Astrocyte (in vitro differentiated cells and primary cell): ENCODE measurements at regions not wholly inside any gene's neighbourhood (a gene's known extent, or its start where the extent isn't known, plus 50 kb on each side); places are given as distances from the start of the nearest gene placed in this dataset.

ENCODE experiments used
- DNase-seq: peaks from one replicate; pipeline ENCODE4 v3.0.0-alpha.2; 2010; ENCODE audit warnings: low read depth
- FAIRE-seq: peaks from 2 replicates; lab custom pipeline; 2011; peaks lifted over from hg19 to GRCh38; lab: Jason Lieb, UNC
- H2AFZ ChIP-seq: 2 replicates; pipeline ENCODE4 v1.6.0; 2012; ENCODE audit warnings: low read depth, low read length, inconsistent platforms
- H3K27ac ChIP-seq: 2 replicates; pipeline ENCODE4 v1.5.1; 2011; ENCODE audit warnings: low read depth, low read length, inconsistent platforms
- H3K27me3 ChIP-seq: 2 replicates; pipeline ENCODE4 v1.6.0; 2011; ENCODE audit warnings: low read length, inconsistent platforms; ENCODE audit not compliant: insufficient read depth
- H3K36me3 ChIP-seq: 2 replicates; pipeline ENCODE4 v1.5.1; 2011; ENCODE audit warnings: low read length, inconsistent platforms; ENCODE audit not compliant: insufficient read depth
- H3K4me1 ChIP-seq: 2 replicates; pipeline ENCODE4 v1.5.1; 2011; ENCODE audit warnings: low read length, inconsistent platforms; ENCODE audit not compliant: insufficient read depth
- H3K4me2 ChIP-seq: 2 replicates; pipeline ENCODE4 v1.6.0; 2012; ENCODE audit warnings: low read length, inconsistent platforms
- H3K4me3 ChIP-seq: 2 replicates; pipeline ENCODE4 v1.5.1; 2011; ENCODE audit warnings: low read depth, mild to moderate bottlenecking, low read length, inconsistent platforms; ENCODE audit not compliant: insufficient read depth
- H3K79me2 ChIP-seq: 2 replicates; pipeline ENCODE4 v1.6.0; 2012; ENCODE audit warnings: mild to moderate bottlenecking, low read length, inconsistent platforms; ENCODE audit not compliant: insufficient read depth
- H3K9ac ChIP-seq: 2 replicates; pipeline ENCODE4 v1.6.0; 2012; ENCODE audit warnings: mild to moderate bottlenecking, low read length, inconsistent platforms
- H3K9me3 ChIP-seq: 2 replicates; pipeline ENCODE4 v1.5.1; 2012; ENCODE audit warnings: low read depth, mild to moderate bottlenecking, low read length, inconsistent platforms; ENCODE audit not compliant: insufficient read depth
- H4K20me1 ChIP-seq: 2 replicates; pipeline ENCODE4 v1.6.0; 2012; ENCODE audit warnings: low read length, inconsistent platforms; ENCODE audit not compliant: insufficient read depth
- H3K27ac Mint-ChIP-seq: one replicate; pipeline ENCODE4 v1.8.0; 2021; ENCODE audit warnings: mild to moderate bottlenecking, mixed read lengths; ENCODE audit not compliant: unreplicated experiment
- H3K27me3 Mint-ChIP-seq: one replicate; pipeline ENCODE4 v1.8.0; 2021; ENCODE audit warnings: low read depth, mixed read lengths; ENCODE audit not compliant: unreplicated experiment
- H3K36me3 Mint-ChIP-seq: one replicate; pipeline ENCODE4 v1.8.0; 2021; ENCODE audit warnings: low read depth, mixed read lengths; ENCODE audit not compliant: unreplicated experiment
- H3K4me1 Mint-ChIP-seq: one replicate; pipeline ENCODE4 v1.8.0; 2021; ENCODE audit warnings: low read depth, mixed read lengths; ENCODE audit not compliant: unreplicated experiment
- H3K4me3 Mint-ChIP-seq: one replicate; pipeline ENCODE4 v1.8.0; 2021; ENCODE audit warnings: mild to moderate bottlenecking, moderate library complexity, mixed read lengths; ENCODE audit not compliant: unreplicated experiment
- H3K9me3 Mint-ChIP-seq: one replicate; pipeline ENCODE4 v1.8.0; 2021; ENCODE audit warnings: mild to moderate bottlenecking, mixed read lengths; ENCODE audit not compliant: unreplicated experiment
- CTCF ChIP-seq: IDR thresholded peaks from 2 replicates; pipeline ENCODE4 v1.5.1; 2011; ENCODE audit warnings: low read depth, mild to moderate bottlenecking, inconsistent platforms, low read length, moderate library complexity; ENCODE audit not compliant: insufficient read depth
- EZH2 ChIP-seq: IDR thresholded peaks from 2 replicates; pipeline ENCODE4 v1.6.1; 2012; ENCODE audit warnings: mild to moderate bottlenecking, low read length, inconsistent platforms; ENCODE audit not compliant: insufficient read depth

- Mint-ChIP-seq H3K9me3 (no peaks in the 10 kb centered on the region), H3K27ac (no peak overlapping the region), H3K27me3 (no peaks in the 10 kb centered on the region), H3K4me3 (no peak overlapping the region), H3K4me1 (peaks cover 2% of the 10 kb centered on the region), H3K36me3 (peaks cover 2% of the 10 kb centered on the region)
- FAIRE-seq (no peak), DNase-seq (no peak)
- no peaks in the 10 kb centered on the region for H3K4me1 ChIP-seq
- H3K9ac ChIP-seq = no peak overlapping the region
- no peak overlapping the region for H3K27ac ChIP-seq
- H4K20me1 ChIP-seq = no peaks in the 10 kb centered on the region
- no peak overlapping the region for H3K4me3 ChIP-seq
- no peak overlapping the region for H2AFZ ChIP-seq
- no peaks in the 10 kb centered on the region for H3K36me3 ChIP-seq
- no peaks in the 10 kb centered on the region for H3K79me2 ChIP-seq
- H3K4me2 ChIP-seq = no peak overlapping the region
- no peaks in the 10 kb centered on the region for H3K27me3 ChIP-seq
- TF ChIP-seq EZH2 (no peak), CTCF (no peak)
- no peaks in the 10 kb centered on the region for H3K9me3 ChIP-seq
Observed at GRCh38 chr11:92533657-92534335, 309.2 kb downstream of the FAT3 start.

- H3K9me3 ChIP-seq = no peaks in the 10 kb centered on the region
- no peak for FAIRE-seq
- H3K27me3 ChIP-seq = no peaks in the 10 kb centered on the region
- no peak overlapping the region for H3K4me3 ChIP-seq
- H3K36me3 ChIP-seq = no peaks in the 10 kb centered on the region
- Mint-ChIP-seq H3K4me1 (peaks cover 2% of the 10 kb centered on the region), H3K27ac (no peak overlapping the region), H3K27me3 (no peaks in the 10 kb centered on the region), H3K4me3 (no peak overlapping the region), H3K36me3 (peaks cover 2% of the 10 kb centered on the region), H3K9me3 (no peaks in the 10 kb centered on the region)
- no peaks in the 10 kb centered on the region for H3K4me1 ChIP-seq
- H3K9ac ChIP-seq = no peak overlapping the region
- H3K79me2 ChIP-seq = no peaks in the 10 kb centered on the region
- H2AFZ ChIP-seq = no peak overlapping the region
- TF ChIP-seq CTCF = no peak
- TF ChIP-seq EZH2 = no peak
- H4K20me1 ChIP-seq = no peaks in the 10 kb centered on the region
- no peak overlapping the region for H3K27ac ChIP-seq
- H3K4me2 ChIP-seq = no peak overlapping the region
- DNase-seq = no peak
Observed at GRCh38 chr11:92536883-92537282, 312.3 kb downstream of the FAT3 start.

GRCh38 chr11:92540096-92540495 lies 315.5 kb downstream of the FAT3 start:
- Mint-ChIP-seq H3K27me3 (no peaks in the 10 kb centered on the region), H3K4me3 (no peak overlapping the region), H3K9me3 (no peaks in the 10 kb centered on the region), H3K4me1 (no peaks in the 10 kb centered on the region), H3K36me3 (no peaks in the 10 kb centered on the region), H3K27ac (no peak overlapping the region)
- DNase-seq (no peak), FAIRE-seq (no peak)
- H4K20me1 ChIP-seq = no peaks in the 10 kb centered on the region
- no peak overlapping the region for H3K27ac ChIP-seq
- no peaks in the 10 kb centered on the region for H3K9me3 ChIP-seq
- H3K4me2 ChIP-seq = no peak overlapping the region
- H3K4me1 ChIP-seq = no peaks in the 10 kb centered on the region
- no peaks in the 10 kb centered on the region for H3K36me3 ChIP-seq
- no peak overlapping the region for H2AFZ ChIP-seq
- TF ChIP-seq EZH2 (no peak), CTCF (no peak)
- no peaks in the 10 kb centered on the region for H3K27me3 ChIP-seq
- no peak overlapping the region for H3K9ac ChIP-seq
- H3K4me3 ChIP-seq = no peak overlapping the region
- H3K79me2 ChIP-seq = no peaks in the 10 kb centered on the region
